Neural cell (in vitro differentiated cells): ENCODE measurements at regions not wholly inside any gene's neighbourhood (a gene's known extent, or its start where the extent isn't known, plus 50 kb on each side); places are given as distances from the start of the nearest gene placed in this dataset.

ENCODE experiments used
- H2AFZ ChIP-seq: fragments of 200-600, 300-800 bp; sonication (generic), shearing (Covaris generic); 2 replicates; pipeline ENCODE4 v1.6.0; 2014; ENCODE audit warnings: low read depth, mild to moderate bottlenecking, antibody characterized with exemption, low read length, moderate library complexity
- H3F3A ChIP-seq: fragments of 200-600 bp; shearing (Covaris generic); 2 replicates; pipeline ENCODE4 v1.6.1; 2016; ENCODE audit warnings: mild to moderate bottlenecking, moderate library complexity, mixed read lengths, antibody characterized with exemption, low read length; ENCODE audit not compliant: insufficient read depth, poor library complexity, severe bottlenecking
- H3K27ac ChIP-seq: fragments of 200-600, 300-800 bp; sonication (generic), shearing (Covaris generic); 2 replicates; pipeline ENCODE4 v1.5.1; 2014; ENCODE audit warnings: mild to moderate bottlenecking, low read length, moderate library complexity
- H3K27me3 ChIP-seq: fragments of 300-800, 200-600 bp; sonication (generic), shearing (Covaris generic); 2 replicates; pipeline ENCODE4 v1.6.0; 2014; ENCODE audit warnings: mild to moderate bottlenecking, low read depth, low read length, moderate library complexity; ENCODE audit not compliant: insufficient read depth
- H3K36me3 ChIP-seq: fragments of 300-800, 200-600 bp; sonication (generic), shearing (Covaris generic); 2 replicates; pipeline ENCODE4 v1.5.1; 2014; ENCODE audit warnings: mild to moderate bottlenecking, antibody characterized with exemption, low read length, moderate library complexity; ENCODE audit not compliant: insufficient read depth
- H3K4me2 ChIP-seq: fragments of 300-800, 200-600 bp; sonication (generic), shearing (Covaris generic); 2 replicates; pipeline ENCODE4 v1.6.0; 2014; ENCODE audit warnings: mild to moderate bottlenecking, low read length
- H3K4me3 ChIP-seq: fragments of 300-800, 200-600 bp; sonication (generic), shearing (Covaris generic); 2 replicates; pipeline ENCODE4 v1.5.1; 2014; ENCODE audit warnings: mild to moderate bottlenecking, low read length, moderate library complexity
- H3K79me2 ChIP-seq: fragments of 200-600 bp; shearing (Covaris generic); replicated peaks from 2 replicates; pipeline ENCODE4 v1.6.0; 2014; ENCODE audit warnings: mild to moderate bottlenecking, low read length, moderate library complexity; ENCODE audit not compliant: insufficient read depth
- H3K9ac ChIP-seq: fragments of 300-800, 200-600 bp; sonication (generic), shearing (Covaris generic); 2 replicates; pipeline ENCODE4 v1.6.1; 2016; ENCODE audit warnings: mild to moderate bottlenecking, low read length, mixed read lengths
- H3K9me2 ChIP-seq: fragments of 200-600 bp; shearing (Covaris generic); 2 replicates; pipeline ENCODE4 v1.6.1; 2016; ENCODE audit warnings: mild to moderate bottlenecking, low read length, mixed read lengths; ENCODE audit not compliant: insufficient read depth
- H3K9me3 ChIP-seq: fragments of 200-600, 300-800 bp; sonication (generic), shearing (Covaris generic); 2 replicates; pipeline ENCODE4 v1.6.1; 2016; ENCODE audit warnings: mild to moderate bottlenecking, mixed run types, low read length, moderate library complexity, mixed read lengths
- H4K20me1 ChIP-seq: fragments of 200-600 bp; shearing (Covaris generic); 2 replicates; pipeline ENCODE4 v1.6.1; 2016; ENCODE audit warnings: mild to moderate bottlenecking, mixed run types; ENCODE audit not compliant: insufficient read depth
- EP300 ChIP-seq: fragments of 450-650 bp; conservative IDR thresholded peaks from 2 replicates; pipeline ENCODE4 v1.6.1; 2014; ENCODE audit warnings: antibody characterized with exemption, mild to moderate bottlenecking, moderate library complexity; ENCODE audit not compliant: poor library complexity, severe bottlenecking
- EZH2 ChIP-seq: fragments of 200-600, 300-800 bp; shearing (Covaris generic), sonication (generic); IDR thresholded peaks from 2 replicates; pipeline ENCODE4 v1.6.1; 2014; ENCODE audit warnings: antibody characterized with exemption, low read length, borderline replicate concordance, mild to moderate bottlenecking; ENCODE audit not compliant: insufficient read depth, poor library complexity, severe bottlenecking
- MXI1 ChIP-seq: fragments of 450-650 bp; conservative IDR thresholded peaks from 2 replicates; pipeline ENCODE4 v1.6.1; 2014; ENCODE audit warnings: antibody characterized with exemption, mild to moderate bottlenecking; ENCODE audit not compliant: poor library complexity, severe bottlenecking
- POLR2AphosphoS5 ChIP-seq: IDR thresholded peaks from 2 replicates; pipeline ENCODE4 v1.6.1; 2012
- RAD21 ChIP-seq: fragments of 450-650 bp; conservative IDR thresholded peaks from 2 replicates; pipeline ENCODE4 v1.6.1; 2014; ENCODE audit warnings: antibody characterized with exemption, mild to moderate bottlenecking, moderate library complexity
- SMC3 ChIP-seq: fragments of 450-650 bp; conservative IDR thresholded peaks from 2 replicates; pipeline ENCODE4 v1.6.1; 2014; ENCODE audit warnings: antibody characterized with exemption, mild to moderate bottlenecking, moderate library complexity; ENCODE audit not compliant: poor library complexity
- TAF1 ChIP-seq: IDR thresholded peaks from 2 replicates; pipeline ENCODE4 v1.6.1; 2012; ENCODE audit warnings: low read depth
- TF ChIP-seq, protein P1 (sequence below): IDR thresholded peaks from 2 replicates; pipeline ENCODE4 v1.6.1; 2012; ENCODE audit warnings: borderline replicate concordance
- TF ChIP-seq, protein P2 (sequence below): fragments of 450-650 bp; IDR thresholded peaks from 2 replicates; pipeline ENCODE4 v1.5.1; 2014; ENCODE audit warnings: antibody characterized with exemption, mild to moderate bottlenecking, moderate library complexity; ENCODE audit not compliant: poor library complexity, severe bottlenecking

DNA sequence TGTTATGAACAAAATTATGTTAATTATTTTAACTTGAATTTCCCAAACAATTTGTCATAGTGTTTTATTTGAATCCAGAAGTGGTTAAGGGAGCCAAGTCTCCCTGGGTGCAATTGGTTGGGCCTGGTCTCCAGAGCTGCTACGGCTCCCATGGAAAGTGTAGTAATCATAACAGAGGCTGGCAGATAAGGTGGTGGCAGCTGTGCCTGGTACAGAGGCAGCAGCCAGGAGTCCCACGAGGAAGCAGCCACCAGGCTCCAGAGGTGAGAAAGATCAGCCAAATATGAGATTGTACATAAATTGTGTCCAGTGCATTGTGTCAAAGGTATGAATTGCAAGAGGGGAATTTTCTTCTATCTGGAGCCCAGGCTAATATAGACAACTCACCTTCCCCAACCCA lies 368.9 kb upstream of the PTBP2 start:
- no peak overlapping the region for H2AFZ ChIP-seq
- H3K4me2 ChIP-seq = no peak overlapping the region
- H3K9ac ChIP-seq = no peak overlapping the region
- no peaks in the 10 kb centered on the region for H3K79me2 ChIP-seq
- no peaks in the 10 kb centered on the region for H3K9me3 ChIP-seq
- no peaks in the 10 kb centered on the region for H3K9me2 ChIP-seq
- TF ChIP-seq SMC3 (no peak), RAD21 (no peak), EP300 (no peak), MXI1 (no peak), TAF1 (no peak), EZH2 (no peak), POLR2AphosphoS5 (no peak)
- TF ChIP-seq, protein P1, sequence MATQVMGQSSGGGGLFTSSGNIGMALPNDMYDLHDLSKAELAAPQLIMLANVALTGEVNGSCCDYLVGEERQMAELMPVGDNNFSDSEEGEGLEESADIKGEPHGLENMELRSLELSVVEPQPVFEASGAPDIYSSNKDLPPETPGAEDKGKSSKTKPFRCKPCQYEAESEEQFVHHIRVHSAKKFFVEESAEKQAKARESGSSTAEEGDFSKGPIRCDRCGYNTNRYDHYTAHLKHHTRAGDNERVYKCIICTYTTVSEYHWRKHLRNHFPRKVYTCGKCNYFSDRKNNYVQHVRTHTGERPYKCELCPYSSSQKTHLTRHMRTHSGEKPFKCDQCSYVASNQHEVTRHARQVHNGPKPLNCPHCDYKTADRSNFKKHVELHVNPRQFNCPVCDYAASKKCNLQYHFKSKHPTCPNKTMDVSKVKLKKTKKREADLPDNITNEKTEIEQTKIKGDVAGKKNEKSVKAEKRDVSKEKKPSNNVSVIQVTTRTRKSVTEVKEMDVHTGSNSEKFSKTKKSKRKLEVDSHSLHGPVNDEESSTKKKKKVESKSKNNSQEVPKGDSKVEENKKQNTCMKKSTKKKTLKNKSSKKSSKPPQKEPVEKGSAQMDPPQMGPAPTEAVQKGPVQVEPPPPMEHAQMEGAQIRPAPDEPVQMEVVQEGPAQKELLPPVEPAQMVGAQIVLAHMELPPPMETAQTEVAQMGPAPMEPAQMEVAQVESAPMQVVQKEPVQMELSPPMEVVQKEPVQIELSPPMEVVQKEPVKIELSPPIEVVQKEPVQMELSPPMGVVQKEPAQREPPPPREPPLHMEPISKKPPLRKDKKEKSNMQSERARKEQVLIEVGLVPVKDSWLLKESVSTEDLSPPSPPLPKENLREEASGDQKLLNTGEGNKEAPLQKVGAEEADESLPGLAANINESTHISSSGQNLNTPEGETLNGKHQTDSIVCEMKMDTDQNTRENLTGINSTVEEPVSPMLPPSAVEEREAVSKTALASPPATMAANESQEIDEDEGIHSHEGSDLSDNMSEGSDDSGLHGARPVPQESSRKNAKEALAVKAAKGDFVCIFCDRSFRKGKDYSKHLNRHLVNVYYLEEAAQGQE = no peak
- TF ChIP-seq, protein P2, sequence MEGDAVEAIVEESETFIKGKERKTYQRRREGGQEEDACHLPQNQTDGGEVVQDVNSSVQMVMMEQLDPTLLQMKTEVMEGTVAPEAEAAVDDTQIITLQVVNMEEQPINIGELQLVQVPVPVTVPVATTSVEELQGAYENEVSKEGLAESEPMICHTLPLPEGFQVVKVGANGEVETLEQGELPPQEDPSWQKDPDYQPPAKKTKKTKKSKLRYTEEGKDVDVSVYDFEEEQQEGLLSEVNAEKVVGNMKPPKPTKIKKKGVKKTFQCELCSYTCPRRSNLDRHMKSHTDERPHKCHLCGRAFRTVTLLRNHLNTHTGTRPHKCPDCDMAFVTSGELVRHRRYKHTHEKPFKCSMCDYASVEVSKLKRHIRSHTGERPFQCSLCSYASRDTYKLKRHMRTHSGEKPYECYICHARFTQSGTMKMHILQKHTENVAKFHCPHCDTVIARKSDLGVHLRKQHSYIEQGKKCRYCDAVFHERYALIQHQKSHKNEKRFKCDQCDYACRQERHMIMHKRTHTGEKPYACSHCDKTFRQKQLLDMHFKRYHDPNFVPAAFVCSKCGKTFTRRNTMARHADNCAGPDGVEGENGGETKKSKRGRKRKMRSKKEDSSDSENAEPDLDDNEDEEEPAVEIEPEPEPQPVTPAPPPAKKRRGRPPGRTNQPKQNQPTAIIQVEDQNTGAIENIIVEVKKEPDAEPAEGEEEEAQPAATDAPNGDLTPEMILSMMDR = no peak
- no peaks in the 10 kb centered on the region for H3K36me3 ChIP-seq
- H3K4me3 ChIP-seq = no peak overlapping the region
- H4K20me1 ChIP-seq = no peaks in the 10 kb centered on the region
- H3K27me3 ChIP-seq = no peaks in the 10 kb centered on the region
- H3K27ac ChIP-seq = no peak overlapping the region
- H3F3A ChIP-seq = no peaks in the 10 kb centered on the region

DNA sequence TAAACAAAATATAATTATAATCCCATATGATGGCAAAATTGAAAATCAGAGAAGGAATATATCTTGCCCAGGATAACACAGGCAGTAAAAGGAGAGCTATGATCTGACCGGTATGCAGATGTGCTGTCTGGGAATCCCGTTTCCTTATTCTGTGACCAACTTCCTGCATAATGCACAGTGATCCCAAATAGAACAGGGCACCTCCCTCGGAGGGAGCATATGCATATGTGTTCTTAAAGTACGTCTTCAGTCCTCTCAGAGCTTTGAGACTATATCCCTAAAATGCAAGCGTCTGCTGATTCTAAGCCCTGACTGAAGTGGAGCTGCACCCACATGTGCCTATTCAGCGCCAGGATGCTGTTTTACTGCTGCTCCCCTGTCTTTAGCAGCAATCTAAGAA lies 366.1 kb upstream of the PTBP2 start:
- Histone ChIP-seq H3K27ac (peak overlapping the region; percentile 17), H3K4me2 (peak overlapping the region; percentile 39), H3K9ac (peak overlapping the region; percentile 7), H3K4me3 (peak overlapping the region; percentile 19), H2AFZ (no peak overlapping the region), H3K36me3 (no peaks in the 10 kb centered on the region), H4K20me1 (no peaks in the 10 kb centered on the region), H3F3A (no peaks in the 10 kb centered on the region), H3K9me3 (no peaks in the 10 kb centered on the region), H3K9me2 (no peaks in the 10 kb centered on the region), H3K27me3 (no peaks in the 10 kb centered on the region), H3K79me2 (no peaks in the 10 kb centered on the region)
- TF ChIP-seq, protein P2 = no peak
- TF ChIP-seq EZH2 (no peak), EP300 (no peak), POLR2AphosphoS5 (no peak), MXI1 (no peak), TAF1 (no peak), SMC3 (no peak), RAD21 (no peak)
- TF ChIP-seq, protein P1 = no peak
